ENCODE measurements at regions not wholly inside any gene's neighbourhood (a gene's known extent, or its start where the extent isn't known, plus 50 kb on each side); places are given as distances from the start of the nearest gene placed in this dataset.
"Not testable (repeated sequence)": the region's sequence is repeated elsewhere in the genome, so short reads cannot be mapped to it uniquely, and the experiment has no call there.

DNA sequence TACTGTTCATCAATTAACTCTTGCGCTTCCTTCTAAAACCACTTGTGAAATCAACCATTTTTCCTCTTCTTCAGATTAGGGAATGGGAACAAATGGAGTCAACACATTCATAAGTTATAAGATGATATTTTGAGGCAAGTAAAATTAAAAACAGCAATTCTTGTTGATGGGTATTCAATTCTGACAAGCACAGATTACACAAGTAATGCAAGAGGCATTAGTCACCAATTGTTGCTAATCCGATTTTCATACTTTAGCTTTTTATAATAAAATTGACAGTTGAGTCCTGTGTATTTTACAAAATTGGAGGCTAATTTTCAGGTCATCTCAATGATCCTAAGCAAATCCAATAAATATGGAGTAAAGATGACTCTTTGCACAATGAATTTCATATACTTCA is 918.4 kb upstream of the SOX9 start:
- TF ChIP-seq, protein P1, sequence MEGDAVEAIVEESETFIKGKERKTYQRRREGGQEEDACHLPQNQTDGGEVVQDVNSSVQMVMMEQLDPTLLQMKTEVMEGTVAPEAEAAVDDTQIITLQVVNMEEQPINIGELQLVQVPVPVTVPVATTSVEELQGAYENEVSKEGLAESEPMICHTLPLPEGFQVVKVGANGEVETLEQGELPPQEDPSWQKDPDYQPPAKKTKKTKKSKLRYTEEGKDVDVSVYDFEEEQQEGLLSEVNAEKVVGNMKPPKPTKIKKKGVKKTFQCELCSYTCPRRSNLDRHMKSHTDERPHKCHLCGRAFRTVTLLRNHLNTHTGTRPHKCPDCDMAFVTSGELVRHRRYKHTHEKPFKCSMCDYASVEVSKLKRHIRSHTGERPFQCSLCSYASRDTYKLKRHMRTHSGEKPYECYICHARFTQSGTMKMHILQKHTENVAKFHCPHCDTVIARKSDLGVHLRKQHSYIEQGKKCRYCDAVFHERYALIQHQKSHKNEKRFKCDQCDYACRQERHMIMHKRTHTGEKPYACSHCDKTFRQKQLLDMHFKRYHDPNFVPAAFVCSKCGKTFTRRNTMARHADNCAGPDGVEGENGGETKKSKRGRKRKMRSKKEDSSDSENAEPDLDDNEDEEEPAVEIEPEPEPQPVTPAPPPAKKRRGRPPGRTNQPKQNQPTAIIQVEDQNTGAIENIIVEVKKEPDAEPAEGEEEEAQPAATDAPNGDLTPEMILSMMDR (IDR thresholded peaks at IDR 0.05; ENCODE audit: insufficient read depth, low read length, poor library complexity, severe bottlenecking) = no peak
- H3K36me3 ChIP-seq (ENCODE audit: control insufficient read depth, insufficient read depth, low read length) = no peaks in the 10 kb centered on the region
- no peaks in the 10 kb centered on the region for H3K27me3 ChIP-seq (replicated peaks; ENCODE audit: control insufficient read depth, insufficient read depth, low read length)
- no peak for DNase-seq (ENCODE audit: extremely low read depth, insufficient read length)
- H3K4me3 ChIP-seq (replicated peaks; ENCODE audit: low read depth, low read length) = no peak overlapping the region

DNA sequence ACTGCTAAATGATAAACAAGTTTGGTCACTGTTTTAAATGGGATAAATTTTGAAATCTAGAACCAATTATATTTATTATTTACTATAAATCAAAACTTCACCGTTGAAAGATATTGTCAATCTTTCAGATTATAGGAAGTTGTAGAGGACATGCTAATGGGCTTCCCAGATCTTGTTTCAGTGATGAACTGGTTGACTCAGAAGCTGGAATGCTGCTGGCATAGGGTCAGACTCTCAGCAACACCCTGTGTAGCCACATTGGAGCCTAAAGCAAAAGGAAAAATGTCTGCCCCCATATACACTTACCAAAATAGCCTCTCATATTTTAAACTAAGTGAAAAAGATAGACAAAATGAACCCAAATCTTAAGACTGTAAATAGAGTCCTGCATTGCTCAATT is 916.9 kb upstream of the SOX9 start:
- DNase-seq (ENCODE audit: extremely low read depth, insufficient read length) = no peak
- Histone ChIP-seq H3K27me3 (replicated peaks; ENCODE audit: control insufficient read depth, insufficient read depth, low read length) (no peaks in the 10 kb centered on the region), H3K4me3 (replicated peaks; ENCODE audit: low read depth, low read length) (no peak overlapping the region), H3K36me3 (ENCODE audit: control insufficient read depth, insufficient read depth, low read length) (no peaks in the 10 kb centered on the region)
- TF ChIP-seq, protein P1 (IDR thresholded peaks at IDR 0.05; ENCODE audit: insufficient read depth, low read length, poor library complexity, severe bottlenecking) = no peak

DNA sequence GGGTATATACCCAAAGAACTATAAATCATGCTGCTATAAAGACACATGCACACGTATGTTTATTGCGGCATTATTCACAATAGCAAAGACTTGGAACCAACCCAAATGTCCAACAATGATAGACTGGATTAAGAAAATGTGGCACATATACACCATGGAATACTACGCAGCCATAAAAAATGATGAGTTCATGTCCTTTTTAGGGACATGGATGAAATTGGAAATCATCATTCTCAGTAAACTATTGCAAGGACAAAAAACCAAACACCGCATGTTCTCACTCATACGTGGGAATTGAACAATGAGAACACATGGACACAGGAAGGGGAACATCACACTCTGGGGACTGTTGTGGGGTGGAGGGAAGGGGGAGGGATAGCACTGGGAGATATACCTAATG is 914.9 kb upstream of the SOX9 start:
- H3K4me3 ChIP-seq (replicated peaks; ENCODE audit: low read depth, low read length); H3K36me3 ChIP-seq (ENCODE audit: control insufficient read depth, insufficient read depth, low read length); DNase-seq (ENCODE audit: extremely low read depth, insufficient read length); H3K27me3 ChIP-seq (replicated peaks; ENCODE audit: control insufficient read depth, insufficient read depth, low read length): not testable (repeated sequence)

DNA sequence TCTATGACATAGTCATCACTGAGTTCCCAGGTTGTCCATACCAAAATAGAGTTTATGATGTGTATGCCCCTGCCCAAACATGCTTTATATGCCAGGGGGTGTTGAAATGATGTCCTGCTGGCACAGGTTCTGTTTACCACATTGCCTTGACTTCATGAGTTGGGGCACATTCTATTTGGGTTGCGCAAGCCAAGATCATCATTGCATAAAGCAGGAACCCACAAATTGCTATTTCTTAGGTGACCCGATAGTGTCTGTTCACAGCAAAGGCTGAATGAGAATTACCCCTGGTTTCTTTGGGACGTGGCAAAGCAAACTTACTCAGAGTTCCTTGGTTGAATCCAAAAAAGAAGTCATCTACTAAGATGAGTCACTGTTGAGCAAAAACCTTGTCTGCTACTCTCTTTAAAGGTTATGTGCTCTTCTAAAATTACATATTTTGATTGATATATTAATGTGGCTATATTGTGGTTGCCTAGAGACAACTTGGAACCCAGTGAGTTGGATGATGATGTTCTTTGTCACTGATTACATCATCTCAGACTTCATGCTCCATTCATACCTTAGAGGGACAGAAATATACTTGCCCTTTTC is 912.6 kb upstream of the SOX9 start:
- TF ChIP-seq, protein P1 (IDR thresholded peaks at IDR 0.05; ENCODE audit: insufficient read depth, low read length, poor library complexity, severe bottlenecking) = no peak
- H3K27me3 ChIP-seq (replicated peaks; ENCODE audit: control insufficient read depth, insufficient read depth, low read length) = no peaks in the 10 kb centered on the region
- H3K36me3 ChIP-seq (ENCODE audit: control insufficient read depth, insufficient read depth, low read length) = no peaks in the 10 kb centered on the region
- DNase-seq (ENCODE audit: extremely low read depth, insufficient read length) = no peak
- H3K4me3 ChIP-seq (replicated peaks; ENCODE audit: low read depth, low read length) = no peak overlapping the region

DNA sequence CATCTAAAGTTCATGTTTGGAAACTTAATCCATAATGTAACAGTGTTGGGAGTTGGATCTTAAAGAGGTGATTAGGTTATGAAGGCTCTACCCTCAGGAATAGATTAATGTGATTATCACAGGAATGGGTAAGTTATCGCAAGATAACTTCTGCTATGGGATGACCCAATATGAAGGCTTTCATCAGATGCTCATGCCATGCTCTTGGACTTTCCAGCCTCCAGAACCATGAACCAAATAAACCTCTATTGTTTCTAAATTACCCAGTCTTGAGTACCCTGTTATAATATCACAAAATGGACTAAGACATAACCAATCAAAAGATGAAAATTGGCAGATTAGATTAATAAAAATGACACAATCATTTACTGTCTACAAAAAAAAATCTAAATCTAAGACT is 906.9 kb upstream of the SOX9 start:
- TF ChIP-seq, protein P1 (IDR thresholded peaks at IDR 0.05; ENCODE audit: insufficient read depth, low read length, poor library complexity, severe bottlenecking) = no peak
- no peaks in the 10 kb centered on the region for H3K27me3 ChIP-seq (replicated peaks; ENCODE audit: control insufficient read depth, insufficient read depth, low read length)
- H3K4me3 ChIP-seq (replicated peaks; ENCODE audit: low read depth, low read length) = no peak overlapping the region
- no peaks in the 10 kb centered on the region for H3K36me3 ChIP-seq (ENCODE audit: control insufficient read depth, insufficient read depth, low read length)
- no peak for DNase-seq (ENCODE audit: extremely low read depth, insufficient read length)

DNA sequence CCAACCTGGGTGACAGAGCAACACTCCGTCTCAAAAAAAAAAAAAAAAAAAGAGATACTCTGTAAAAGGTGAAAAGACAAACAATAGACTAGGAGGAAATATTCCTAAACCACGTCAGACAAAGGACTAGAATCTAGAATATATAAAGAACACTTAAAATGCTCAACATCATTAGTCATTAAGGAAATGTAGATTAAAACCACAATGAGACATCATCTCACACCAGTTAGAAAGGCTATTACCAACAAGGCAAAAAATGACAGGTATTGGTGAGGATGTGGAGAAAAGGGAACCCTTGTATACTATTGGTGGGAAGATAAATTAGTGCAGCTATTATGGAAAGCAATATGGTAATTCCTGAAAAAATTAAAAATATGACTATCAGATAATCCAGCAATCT is 903.1 kb upstream of the SOX9 start:
- DNase-seq (ENCODE audit: extremely low read depth, insufficient read length) = no peak
- no peaks in the 10 kb centered on the region for H3K36me3 ChIP-seq (ENCODE audit: control insufficient read depth, insufficient read depth, low read length)

More for the DNA sequence above, 903.1 kb upstream of the SOX9 start:
- H3K4me3 ChIP-seq (replicated peaks; ENCODE audit: low read depth, low read length) = no peak overlapping the region
- TF ChIP-seq, protein P1 (IDR thresholded peaks at IDR 0.05; ENCODE audit: insufficient read depth, low read length, poor library complexity, severe bottlenecking) = no peak
- H3K27me3 ChIP-seq (replicated peaks; ENCODE audit: control insufficient read depth, insufficient read depth, low read length) = no peaks in the 10 kb centered on the region

Data from GM06990 (cell line).